ENCODE measurements at regions not wholly inside any gene's neighbourhood (a gene's known extent, or its start where the extent isn't known, plus 50 kb on each side); places are given as distances from the start of the nearest gene placed in this dataset.

GRCh38 chr12:115680967-115681366 lies 596.5 kb downstream of the MED13L start:
- no peak for FAIRE-seq
- Histone ChIP-seq H2AFZ (ENCODE audit: low read depth, low read length) (no peak overlapping the region), H3K4me2 (ENCODE audit: insufficient read depth, low read length) (no peak overlapping the region), H3K9ac (ENCODE audit: insufficient read depth in 1 of 2, low read depth in 2 of 2, low read length in 2 of 2) (no peak overlapping the region), H3K79me2 (ENCODE audit: control insufficient read depth, insufficient read depth, low read length) (no peaks in the 10 kb centered on the region), H3K9me3 (replicated peaks; ENCODE audit: control insufficient read depth, insufficient read depth, low read depth, low read length) (no peaks in the 10 kb centered on the region), H3K9me1 (ENCODE audit: control insufficient read depth, insufficient read depth, low read length) (no peaks in the 10 kb centered on the region), H3K4me1 (replicated peaks in 1 of 2; ENCODE audit: control insufficient read depth in 2 of 2, insufficient read depth in 2 of 2, low read length in 2 of 2) (no peaks in the 10 kb centered on the region), H4K20me1 (replicated peaks; ENCODE audit: control insufficient read depth, insufficient read depth, low read length) (no peaks in the 10 kb centered on the region), H3K36me3 (ENCODE audit: control insufficient read depth, insufficient read depth, low read length) (no peaks in the 10 kb centered on the region), H3K27ac (ENCODE audit: extremely low read depth, low read depth, low read length) (no peak overlapping the region), H3K27me3 (ENCODE audit: control insufficient read depth in 2 of 2, insufficient read depth in 2 of 2, low read length in 2 of 2) (no peaks in the 10 kb centered on the region), H3K4me3 (no peak overlapping the region)
- ChIA-PET CTCF (ENCODE audit: low intra/inter-chr PET ratio) (no interaction called here), POLR2A (interaction anchor here (0.6 to 0.9 kb wide), 2 partner anchors 623 to 1314 kb away, joined by 3 read pairs; no protein-coding TSS in a partner anchor)
- DNase-seq (ENCODE audit: extremely low read depth in 1 of 4, low spot score in 3 of 4): no peak
- BruUV-seq (replicated peaks): no TSS peak
- 0% methylated on average over 1 of the region's 1 CpG for WGBS (ENCODE audit: insufficient coverage, low coverage, missing lambda C conversion rate)
- intact Hi-C loops (cut with micrococcal nuclease) (no loop called here), in situ Hi-C loops (cut with MboI) (no loop called here)
- TF ChIP-seq ZNF586 (CRISPR knock-in tag; conservative IDR thresholded peaks at IDR 0.05) (no peak), LCOR (CRISPR knock-in tag; IDR thresholded peaks at IDR 0.05) (no peak), GABPA (tag; conservative IDR thresholded peaks at IDR 0.05; ENCODE audit: low read depth) (no peak), POLR2A (conservative IDR thresholded peaks at IDR 0.05) (no peak), CHD4 (IDR thresholded peaks at IDR 0.05; ENCODE audit: insufficient read depth, insufficient replicate concordance, low read depth, low read length, poor library complexity, severe bottlenecking) (no peak), ZNF175 (CRISPR knock-in tag; IDR thresholded peaks at IDR 0.05; ENCODE audit: low read depth) (no peak), KLF6 (CRISPR knock-in tag; IDR thresholded peaks at IDR 0.05; ENCODE audit: borderline replicate concordance) (no peak), RAD51 (IDR thresholded peaks at IDR 0.05; ENCODE audit: borderline replicate concordance, low read depth) (peak; percentile 42; the same call in 1 of the 2 replicates), NRF1 (conservative IDR thresholded peaks at IDR 0.05 in 1 of 2, IDR thresholded peaks at IDR 0.05 in 1 of 2) (no peak), FOXO4 (CRISPR knock-in tag; IDR thresholded peaks at IDR 0.05) (no peak), ZNF12 (CRISPR knock-in tag; IDR thresholded peaks at IDR 0.05) (peak; percentile 82; the same call in 1 of the 2 replicates), PREB (CRISPR knock-in tag; IDR thresholded peaks at IDR 0.05) (no peak), XRCC4 (IDR thresholded peaks at IDR 0.05; ENCODE audit: extremely low read depth, insufficient read depth, insufficient read length) (no peak), MCM2 (IDR thresholded peaks at IDR 0.05; ENCODE audit: low read depth) (no peak), CHD2 (IDR thresholded peaks at IDR 0.05; ENCODE audit: low read depth, low read length) (no peak)
- TF ChIP-seq, protein P1, sequence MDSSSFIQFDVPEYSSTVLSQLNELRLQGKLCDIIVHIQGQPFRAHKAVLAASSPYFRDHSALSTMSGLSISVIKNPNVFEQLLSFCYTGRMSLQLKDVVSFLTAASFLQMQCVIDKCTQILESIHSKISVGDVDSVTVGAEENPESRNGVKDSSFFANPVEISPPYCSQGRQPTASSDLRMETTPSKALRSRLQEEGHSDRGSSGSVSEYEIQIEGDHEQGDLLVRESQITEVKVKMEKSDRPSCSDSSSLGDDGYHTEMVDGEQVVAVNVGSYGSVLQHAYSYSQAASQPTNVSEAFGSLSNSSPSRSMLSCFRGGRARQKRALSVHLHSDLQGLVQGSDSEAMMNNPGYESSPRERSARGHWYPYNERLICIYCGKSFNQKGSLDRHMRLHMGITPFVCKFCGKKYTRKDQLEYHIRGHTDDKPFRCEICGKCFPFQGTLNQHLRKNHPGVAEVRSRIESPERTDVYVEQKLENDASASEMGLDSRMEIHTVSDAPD (CRISPR knock-in tag; IDR thresholded peaks at IDR 0.05): no peak
- TF ChIP-seq, protein P2, sequence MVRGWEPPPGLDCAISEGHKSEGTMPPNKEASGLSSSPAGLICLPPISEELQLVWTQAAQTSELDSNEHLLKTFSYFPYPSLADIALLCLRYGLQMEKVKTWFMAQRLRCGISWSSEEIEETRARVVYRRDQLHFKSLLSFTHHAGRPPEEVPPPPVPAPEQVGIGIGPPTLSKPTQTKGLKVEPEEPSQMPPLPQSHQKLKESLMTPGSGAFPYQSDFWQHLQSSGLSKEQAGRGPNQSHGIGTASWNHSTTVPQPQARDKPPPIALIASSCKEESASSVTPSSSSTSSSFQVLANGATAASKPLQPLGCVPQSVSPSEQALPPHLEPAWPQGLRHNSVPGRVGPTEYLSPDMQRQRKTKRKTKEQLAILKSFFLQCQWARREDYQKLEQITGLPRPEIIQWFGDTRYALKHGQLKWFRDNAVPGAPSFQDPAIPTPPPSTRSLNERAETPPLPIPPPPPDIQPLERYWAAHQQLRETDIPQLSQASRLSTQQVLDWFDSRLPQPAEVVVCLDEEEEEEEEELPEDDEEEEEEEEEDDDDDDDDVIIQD (CRISPR knock-in tag; IDR thresholded peaks at IDR 0.05): no peak
- no peak for ATAC-seq

All from K562 (cell line).